ENCODE measurements at regions not wholly inside any gene's neighbourhood (a gene's known extent, or its start where the extent isn't known, plus 50 kb on each side); places are given as distances from the start of the nearest gene placed in this dataset.

DNA sequence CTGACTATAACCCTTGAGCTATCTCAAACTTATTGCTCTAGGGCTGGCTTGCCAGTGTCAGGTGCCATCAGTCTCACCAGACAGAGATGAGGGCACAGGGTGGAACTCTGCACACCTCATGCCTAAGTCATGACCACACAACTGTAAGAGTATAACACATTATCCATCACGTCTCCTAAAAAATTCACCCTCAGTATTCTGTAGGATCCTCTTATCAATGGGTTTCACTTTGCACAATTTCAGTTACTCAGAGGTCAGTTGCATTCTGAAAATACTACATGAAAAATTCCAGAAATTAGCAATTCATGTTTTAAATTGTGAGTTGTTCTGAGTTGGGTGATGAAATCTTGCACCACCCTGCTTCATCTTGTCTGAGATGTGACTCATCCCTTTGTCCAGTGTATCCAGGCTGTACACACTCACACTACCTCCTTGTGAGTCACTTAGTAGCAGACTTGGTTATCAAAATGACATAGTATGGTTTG, 690.9 kb upstream of the CDH18 start:
- no TSS peak for BruUV-seq (replicated peaks)
- H3K27ac ChIP-seq (ENCODE audit: insufficient read depth, low read depth, low read length): no peak overlapping the region
- H3K36me3 ChIP-seq (ENCODE audit: control insufficient read depth in 2 of 2, extremely low read depth in 1 of 2, insufficient read depth in 2 of 2, low read length in 2 of 2): no peaks in the 10 kb centered on the region
- ChIA-PET CTCF (no interaction called here), POLR2A (no interaction called here)
- FAIRE-seq: no peak
- no peak overlapping the region for H3K4me2 ChIP-seq (ENCODE audit: insufficient read depth, low read length)
- H4K20me1 ChIP-seq (replicated peaks; ENCODE audit: control insufficient read depth, extremely low read depth, insufficient read depth, low read length): no peaks in the 10 kb centered on the region
- H2AFZ ChIP-seq (ENCODE audit: low read depth, low read length): no peak overlapping the region
- no peaks in the 10 kb centered on the region for H3K4me1 ChIP-seq (ENCODE audit: control insufficient read depth, extremely low read depth, insufficient read depth, low read length)
- dilution Hi-C loops (cut with MboI; ENCODE audit: extremely low pct_ligation_motif_present, low sequenced_read_pairs) (no loop called here), intact Hi-C loops (cut with micrococcal nuclease) (no loop called here)
- TF ChIP-seq FOS (IDR thresholded peaks at IDR 0.05; ENCODE audit: borderline replicate concordance, insufficient read depth, low read length): peak; percentile 50
- no peak for TF ChIP-seq POLR2AphosphoS5 (IDR thresholded peaks at IDR 0.05; ENCODE audit: insufficient read depth, low read depth, low read length)
- no peaks in the 10 kb centered on the region for H3K9me1 ChIP-seq (replicated peaks; ENCODE audit: control insufficient read depth, extremely low read depth, insufficient read depth, low read length)
- DNase-seq (ENCODE audit: low read depth, low spot score): no peak
- no peaks in the 10 kb centered on the region for H3K79me2 ChIP-seq (ENCODE audit: control insufficient read depth, insufficient read depth, low read length)
- no peaks in the 10 kb centered on the region for H3K27me3 ChIP-seq (ENCODE audit: control insufficient read depth in 2 of 2, insufficient read depth in 2 of 2, low read length in 2 of 2)
- H3K4me3 ChIP-seq (replicated peaks in 1 of 3; ENCODE audit: insufficient read depth in 1 of 3, low read depth in 1 of 3, low read length in 3 of 3): no peak overlapping the region
- H3K9ac ChIP-seq (replicated peaks; ENCODE audit: extremely low read depth, insufficient read depth, low read length): no peak overlapping the region
- H3K9me3 ChIP-seq (replicated peaks; ENCODE audit: control insufficient read depth, insufficient read depth, low read length): peaks cover 2% of the 10 kb centered on the region

DNA sequence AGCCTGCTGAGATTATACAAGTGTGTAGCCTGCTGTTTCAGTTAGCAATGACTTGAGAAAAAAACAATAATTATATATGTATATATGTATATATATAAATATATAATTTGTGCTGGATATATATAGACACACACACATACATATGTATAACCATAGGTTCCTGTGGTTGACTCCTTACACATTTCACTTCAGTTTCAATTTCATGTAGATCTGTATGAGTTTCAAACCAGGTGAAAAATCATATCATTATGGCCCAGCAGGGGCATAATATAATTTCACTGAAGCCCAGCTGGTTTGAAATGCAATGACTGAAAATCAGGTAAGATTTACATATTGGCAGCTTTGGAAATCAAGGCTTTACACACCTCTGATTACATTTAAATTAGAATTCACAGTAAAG, 690.4 kb upstream of the CDH18 start:
- no peak overlapping the region for H3K4me3 ChIP-seq (replicated peaks in 1 of 3; ENCODE audit: insufficient read depth in 1 of 3, low read depth in 1 of 3, low read length in 3 of 3)
- BruUV-seq (replicated peaks): no TSS peak
- no peak for DNase-seq (ENCODE audit: low read depth, low spot score)
- no peaks in the 10 kb centered on the region for H3K27me3 ChIP-seq (ENCODE audit: control insufficient read depth in 2 of 2, insufficient read depth in 2 of 2, low read length in 2 of 2)
- no peak overlapping the region for H2AFZ ChIP-seq (ENCODE audit: low read depth, low read length)
- dilution Hi-C loops (cut with MboI; ENCODE audit: extremely low pct_ligation_motif_present, low sequenced_read_pairs): no loop called here
- no peaks in the 10 kb centered on the region for H3K9me1 ChIP-seq (replicated peaks; ENCODE audit: control insufficient read depth, extremely low read depth, insufficient read depth, low read length)
- CTCF ChIA-PET: no interaction called here
- H3K4me2 ChIP-seq (ENCODE audit: insufficient read depth, low read length): no peak overlapping the region
- no peak for FAIRE-seq
- no peaks in the 10 kb centered on the region for H3K79me2 ChIP-seq (ENCODE audit: control insufficient read depth, insufficient read depth, low read length)
- no peaks in the 10 kb centered on the region for H3K4me1 ChIP-seq (ENCODE audit: control insufficient read depth, extremely low read depth, insufficient read depth, low read length)
- POLR2A ChIA-PET: no interaction called here
- TF ChIP-seq EZH2 (IDR thresholded peaks at IDR 0.05; ENCODE audit: borderline replicate concordance, low read depth, low read length, severe bottlenecking) (no peak), GATA2 (IDR thresholded peaks at IDR 0.05; ENCODE audit: insufficient read depth, insufficient read length, low read depth, low read length) (no peak), MAX (IDR thresholded peaks at IDR 0.05; ENCODE audit: insufficient read depth, insufficient read length) (no peak), MYC (IDR thresholded peaks at IDR 0.05; ENCODE audit: low read depth, low read length) (no peak), FOS (IDR thresholded peaks at IDR 0.05; ENCODE audit: borderline replicate concordance, insufficient read depth, low read length) (no peak), POLR2A (IDR thresholded peaks at IDR 0.05; ENCODE audit: low read depth, low read length) (no peak), JUN (IDR thresholded peaks at IDR 0.05; ENCODE audit: borderline replicate concordance, insufficient read depth, insufficient read length, low read depth) (no peak), POLR2AphosphoS5 (IDR thresholded peaks at IDR 0.05; ENCODE audit: insufficient read depth, low read depth, low read length) (no peak)
- TF ChIP-seq, protein P1, sequence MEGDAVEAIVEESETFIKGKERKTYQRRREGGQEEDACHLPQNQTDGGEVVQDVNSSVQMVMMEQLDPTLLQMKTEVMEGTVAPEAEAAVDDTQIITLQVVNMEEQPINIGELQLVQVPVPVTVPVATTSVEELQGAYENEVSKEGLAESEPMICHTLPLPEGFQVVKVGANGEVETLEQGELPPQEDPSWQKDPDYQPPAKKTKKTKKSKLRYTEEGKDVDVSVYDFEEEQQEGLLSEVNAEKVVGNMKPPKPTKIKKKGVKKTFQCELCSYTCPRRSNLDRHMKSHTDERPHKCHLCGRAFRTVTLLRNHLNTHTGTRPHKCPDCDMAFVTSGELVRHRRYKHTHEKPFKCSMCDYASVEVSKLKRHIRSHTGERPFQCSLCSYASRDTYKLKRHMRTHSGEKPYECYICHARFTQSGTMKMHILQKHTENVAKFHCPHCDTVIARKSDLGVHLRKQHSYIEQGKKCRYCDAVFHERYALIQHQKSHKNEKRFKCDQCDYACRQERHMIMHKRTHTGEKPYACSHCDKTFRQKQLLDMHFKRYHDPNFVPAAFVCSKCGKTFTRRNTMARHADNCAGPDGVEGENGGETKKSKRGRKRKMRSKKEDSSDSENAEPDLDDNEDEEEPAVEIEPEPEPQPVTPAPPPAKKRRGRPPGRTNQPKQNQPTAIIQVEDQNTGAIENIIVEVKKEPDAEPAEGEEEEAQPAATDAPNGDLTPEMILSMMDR (IDR thresholded peaks at IDR 0.05; ENCODE audit: extremely low read depth in 1 of 2, insufficient read depth in 1 of 2, low read depth in 1 of 2, low read length in 2 of 2): no peak
- H3K27ac ChIP-seq (ENCODE audit: insufficient read depth, low read depth, low read length): no peak overlapping the region
- H3K36me3 ChIP-seq (ENCODE audit: control insufficient read depth in 2 of 2, extremely low read depth in 1 of 2, insufficient read depth in 2 of 2, low read length in 2 of 2): no peaks in the 10 kb centered on the region
- H3K9ac ChIP-seq (replicated peaks; ENCODE audit: extremely low read depth, insufficient read depth, low read length): no peak overlapping the region
- no peaks in the 10 kb centered on the region for H4K20me1 ChIP-seq (replicated peaks; ENCODE audit: control insufficient read depth, extremely low read depth, insufficient read depth, low read length)
- intact Hi-C loops (cut with micrococcal nuclease): no loop called here
- H3K9me3 ChIP-seq (replicated peaks; ENCODE audit: control insufficient read depth, insufficient read depth, low read length): peaks cover 2% of the 10 kb centered on the region

Data from endothelial cell of umbilical vein (primary cell).